Cerebellar cortex (tissue), 1 donor: ENCODE measurements at regions not wholly inside any gene's neighbourhood (a gene's known extent, or its start where the extent isn't known, plus 50 kb on each side); places are given as distances from the start of the nearest gene placed in this dataset.
"Not testable (repeated sequence)": the region's sequence is repeated elsewhere in the genome, so short reads cannot be mapped to it uniquely, and the experiment has no call there.

ENCODE experiments used
- DNase-seq: peaks from one replicate; pipeline ENCODE4 v3.0.0-alpha.2; 2015; ENCODE audit warnings: low spot score

- DNase-seq, result no peak
These were observed 102.2 kb downstream of the TMX1 start for GRCh38 chr14:51342226-51342625.

GRCh38 chr14:51351997-51352396, 112.0 kb downstream of the TMX1 start:
- no peak for DNase-seq

- DNase-seq, result no peak
These were observed 113.9 kb downstream of the TMX1 start for GRCh38 chr14:51353901-51354300.

GRCh38 chr14:51354846-51355245, 114.8 kb downstream of the TMX1 start:
- DNase-seq, result no peak

- DNase-seq, result no peak
These were observed 116.3 kb downstream of the TMX1 start for GRCh38 chr14:51356381-51356780.

GRCh38 chr14:51357250-51357649, 117.2 kb downstream of the TMX1 start:
- DNase-seq, result no peak

- DNase-seq, result no peak
These were observed 120.5 kb downstream of the TMX1 start for GRCh38 chr14:51360592-51360991.

- DNase-seq, result no peak
These were observed 125.4 kb downstream of the TMX1 start for GRCh38 chr14:51365241-51365965.

- DNase-seq, result not testable (repeated sequence)
These were observed 126.4 kb downstream of the TMX1 start for GRCh38 chr14:51366460-51366859.

- DNase-seq, result not testable (repeated sequence)
These were observed 127.0 kb downstream of the TMX1 start for GRCh38 chr14:51366866-51367599.

- no peak for DNase-seq
These were observed 127.5 kb downstream of the TMX1 start for GRCh38 chr14:51367600-51367931.

GRCh38 chr14:51368721-51369163, 128.7 kb downstream of the TMX1 start:
- no peak for DNase-seq

- no peak for DNase-seq
These were observed 129.8 kb downstream of the TMX1 start for GRCh38 chr14:51369814-51370213.

GRCh38 chr14:51370758-51371386, 130.8 kb downstream of the TMX1 start:
- DNase-seq, result no peak

- not testable (repeated sequence) for DNase-seq
These were observed 137.1 kb downstream of the TMX1 start for GRCh38 chr14:51377186-51377585.

- DNase-seq, result no peak
These were observed 142.5 kb downstream of the TMX1 start for GRCh38 chr14:51382506-51382905.

- DNase-seq, result no peak
These were observed 146.4 kb downstream of the TMX1 start for GRCh38 chr14:51386411-51386810.

- DNase-seq, result no peak
These were observed 147.1 kb downstream of the TMX1 start for GRCh38 chr14:51386983-51387735.

GRCh38 chr14:51392416-51392815, 152.4 kb downstream of the TMX1 start:
- no peak for DNase-seq

- DNase-seq, result no peak
These were observed 154.3 kb downstream of the TMX1 start for GRCh38 chr14:51394384-51394783.

GRCh38 chr14:51394804-51395203, 154.8 kb downstream of the TMX1 start:
- DNase-seq, result no peak

- peak; percentile 67 for DNase-seq
These were observed 155.4 kb downstream of the TMX1 start for GRCh38 chr14:51395361-51395849.
